ENCODE measurements at regions not wholly inside any gene's neighbourhood (a gene's known extent, or its start where the extent isn't known, plus 50 kb on each side); places are given as distances from the start of the nearest gene placed in this dataset.
"Not testable (repeated sequence)": the region's sequence is repeated elsewhere in the genome, so short reads cannot be mapped to it uniquely, and the experiment has no call there.

- Histone ChIP-seq H3K4me3 (ENCODE audit: low read length) (no peak overlapping the region), H3K4ac (ENCODE audit: low read depth, low read length) (no peak overlapping the region), H3K79me2 (ENCODE audit: control insufficient read depth, insufficient read depth, low read length) (no peaks in the 10 kb centered on the region), H4K5ac (ENCODE audit: low read length) (no peak overlapping the region), H2BK5ac (ENCODE audit: low read length) (no peak overlapping the region), H3K9ac (ENCODE audit: low read length) (no peak overlapping the region), H3K79me1 (ENCODE audit: low read length) (no peaks in the 10 kb centered on the region), H3K4me1 (ENCODE audit: control insufficient read depth, low read depth, low read length) (peaks cover 2% of the 10 kb centered on the region), H2AK5ac (ENCODE audit: low read length) (no peak overlapping the region), H4K8ac (ENCODE audit: low read depth, low read length) (no peak overlapping the region), H2BK15ac (replicated peaks; ENCODE audit: low read depth) (no peak overlapping the region), H3K27ac (ENCODE audit: low read depth, low read length) (no peak overlapping the region), H3K18ac (ENCODE audit: low read length) (no peak overlapping the region), H3K56ac (ENCODE audit: low read length) (no peak overlapping the region), H3K27me3 (ENCODE audit: insufficient read depth, low read length, poor library complexity) (no peaks in the 10 kb centered on the region), H2BK120ac (ENCODE audit: low read depth, low read length) (no peak overlapping the region), H3K4me2 (ENCODE audit: low read length) (no peak overlapping the region), H3K36me3 (ENCODE audit: control insufficient read depth, insufficient read depth, low read length) (no peaks in the 10 kb centered on the region), H3K23ac (ENCODE audit: low read length) (no peak overlapping the region)
- peak; percentile 58 for DNase-seq
- WGBS (ENCODE audit: extremely low coverage, insufficient coverage, low lambda C conversion rate), result no CpG with 5 or more reads among the region's 8 CpGs
Observed at GRCh38 chr12:131642101-131642540, 68.8 kb upstream of the SFSWAP start.

GRCh38 chr12:131642771-131643170, 68.1 kb upstream of the SFSWAP start:
- H3K4me3 ChIP-seq (ENCODE audit: low read length), result no peak overlapping the region
- no peak overlapping the region for H3K18ac ChIP-seq (ENCODE audit: low read length)
- H3K4me2 ChIP-seq (ENCODE audit: low read length), result no peak overlapping the region
- H2BK15ac ChIP-seq (replicated peaks; ENCODE audit: low read depth), result no peak overlapping the region
- no peak overlapping the region for H4K8ac ChIP-seq (ENCODE audit: low read depth, low read length)
- H3K36me3 ChIP-seq (ENCODE audit: control insufficient read depth, insufficient read depth, low read length), result no peaks in the 10 kb centered on the region
- H3K23ac ChIP-seq (ENCODE audit: low read length), result no peak overlapping the region
- H3K56ac ChIP-seq (ENCODE audit: low read length), result no peak overlapping the region
- H3K79me2 ChIP-seq (ENCODE audit: control insufficient read depth, insufficient read depth, low read length), result no peaks in the 10 kb centered on the region
- H3K27me3 ChIP-seq (ENCODE audit: insufficient read depth, low read length, poor library complexity), result no peaks in the 10 kb centered on the region
- H3K4ac ChIP-seq (ENCODE audit: low read depth, low read length), result no peak overlapping the region
- H3K9ac ChIP-seq (ENCODE audit: low read length), result no peak overlapping the region
- no peak overlapping the region for H3K27ac ChIP-seq (ENCODE audit: low read depth, low read length)
- no peak overlapping the region for H2AK5ac ChIP-seq (ENCODE audit: low read length)
- no peak overlapping the region for H2BK120ac ChIP-seq (ENCODE audit: low read depth, low read length)
- WGBS (ENCODE audit: extremely low coverage, insufficient coverage, low lambda C conversion rate), result no CpG with 5 or more reads among the region's 17 CpGs
- no peaks in the 10 kb centered on the region for H3K79me1 ChIP-seq (ENCODE audit: low read length)
- no peak overlapping the region for H4K5ac ChIP-seq (ENCODE audit: low read length)
- DNase-seq, result no peak
- H2BK5ac ChIP-seq (ENCODE audit: low read length), result no peak overlapping the region
- H3K4me1 ChIP-seq (ENCODE audit: control insufficient read depth, low read depth, low read length), result peaks cover 1% of the 10 kb centered on the region

- Histone ChIP-seq H3K27ac (ENCODE audit: low read depth, low read length) (no peak overlapping the region), H3K56ac (ENCODE audit: low read length) (peak overlapping the region; percentile 7), H2AK5ac (ENCODE audit: low read length) (no peak overlapping the region), H2BK120ac (ENCODE audit: low read depth, low read length) (no peak overlapping the region), H3K27me3 (ENCODE audit: insufficient read depth, low read length, poor library complexity) (no peaks in the 10 kb centered on the region), H3K9ac (ENCODE audit: low read length) (no peak overlapping the region), H3K4me2 (ENCODE audit: low read length) (no peak overlapping the region), H2BK5ac (ENCODE audit: low read length) (no peak overlapping the region), H4K5ac (ENCODE audit: low read length) (no peak overlapping the region), H3K79me1 (ENCODE audit: low read length) (no peaks in the 10 kb centered on the region), H4K8ac (ENCODE audit: low read depth, low read length) (no peak overlapping the region), H3K36me3 (ENCODE audit: control insufficient read depth, insufficient read depth, low read length) (no peaks in the 10 kb centered on the region), H3K18ac (ENCODE audit: low read length) (no peak overlapping the region), H3K79me2 (ENCODE audit: control insufficient read depth, insufficient read depth, low read length) (no peaks in the 10 kb centered on the region), H3K4me1 (ENCODE audit: control insufficient read depth, low read depth, low read length) (no peaks in the 10 kb centered on the region), H3K4me3 (ENCODE audit: low read length) (no peak overlapping the region), H2BK15ac (replicated peaks; ENCODE audit: low read depth) (no peak overlapping the region), H3K23ac (ENCODE audit: low read length) (no peak overlapping the region), H3K4ac (ENCODE audit: low read depth, low read length) (no peak overlapping the region)
- WGBS (ENCODE audit: extremely low coverage, insufficient coverage, low lambda C conversion rate), result no CpG with 5 or more reads among the region's 7 CpGs
- DNase-seq, result no peak
Observed at GRCh38 chr12:131643631-131644452, 67.0 kb upstream of the SFSWAP start.

- H3K27me3 ChIP-seq (ENCODE audit: insufficient read depth, low read length, poor library complexity), result no peaks in the 10 kb centered on the region
Observed at GRCh38 chr12:131644481-131644880, 66.4 kb upstream of the SFSWAP start.

GRCh38 chr12:131644917-131645316, 66.0 kb upstream of the SFSWAP start:
- H3K56ac ChIP-seq (ENCODE audit: low read length); H2BK15ac ChIP-seq (replicated peaks; ENCODE audit: low read depth); H3K79me1 ChIP-seq (ENCODE audit: low read length); H4K8ac ChIP-seq (ENCODE audit: low read depth, low read length); H3K36me3 ChIP-seq (ENCODE audit: control insufficient read depth, insufficient read depth, low read length); H3K9ac ChIP-seq (ENCODE audit: low read length); H2AK5ac ChIP-seq (ENCODE audit: low read length); H3K27ac ChIP-seq (ENCODE audit: low read depth, low read length); H3K4me1 ChIP-seq (ENCODE audit: control insufficient read depth, low read depth, low read length); DNase-seq; H3K18ac ChIP-seq (ENCODE audit: low read length); H3K23ac ChIP-seq (ENCODE audit: low read length); H3K79me2 ChIP-seq (ENCODE audit: control insufficient read depth, insufficient read depth, low read length); H2BK120ac ChIP-seq (ENCODE audit: low read depth, low read length); H3K4me2 ChIP-seq (ENCODE audit: low read length); H3K4ac ChIP-seq (ENCODE audit: low read depth, low read length); H4K5ac ChIP-seq (ENCODE audit: low read length); H3K4me3 ChIP-seq (ENCODE audit: low read length); H3K27me3 ChIP-seq (ENCODE audit: insufficient read depth, low read length, poor library complexity); H2BK5ac ChIP-seq (ENCODE audit: low read length): not testable (repeated sequence)
- WGBS (ENCODE audit: extremely low coverage, insufficient coverage, low lambda C conversion rate), result no CpG with 5 or more reads among the region's 9 CpGs

More at GRCh38 chr12:131644481-131644880, 66.4 kb upstream of the SFSWAP start:
- no peak overlapping the region for H3K56ac ChIP-seq (ENCODE audit: low read length)
- H3K4me3 ChIP-seq (ENCODE audit: low read length), result no peak overlapping the region
- H3K4me1 ChIP-seq (ENCODE audit: control insufficient read depth, low read depth, low read length), result no peaks in the 10 kb centered on the region
- no peak overlapping the region for H2BK120ac ChIP-seq (ENCODE audit: low read depth, low read length)
- no peak overlapping the region for H3K9ac ChIP-seq (ENCODE audit: low read length)
- no peak overlapping the region for H3K4me2 ChIP-seq (ENCODE audit: low read length)
- no peak overlapping the region for H3K4ac ChIP-seq (ENCODE audit: low read depth, low read length)
- no peak overlapping the region for H3K18ac ChIP-seq (ENCODE audit: low read length)
- no peak overlapping the region for H4K8ac ChIP-seq (ENCODE audit: low read depth, low read length)
- no CpG with 5 or more reads among the region's 1 CpG for WGBS (ENCODE audit: extremely low coverage, insufficient coverage, low lambda C conversion rate)
- H3K27ac ChIP-seq (ENCODE audit: low read depth, low read length), result no peak overlapping the region
- no peak overlapping the region for H3K23ac ChIP-seq (ENCODE audit: low read length)
- H3K79me2 ChIP-seq (ENCODE audit: control insufficient read depth, insufficient read depth, low read length), result no peaks in the 10 kb centered on the region
- no peaks in the 10 kb centered on the region for H3K36me3 ChIP-seq (ENCODE audit: control insufficient read depth, insufficient read depth, low read length)
- no peak overlapping the region for H4K5ac ChIP-seq (ENCODE audit: low read length)
- no peak for DNase-seq
- H2BK15ac ChIP-seq (replicated peaks; ENCODE audit: low read depth), result no peak overlapping the region
- H2BK5ac ChIP-seq (ENCODE audit: low read length), result no peak overlapping the region
- H3K79me1 ChIP-seq (ENCODE audit: low read length), result no peaks in the 10 kb centered on the region
- H2AK5ac ChIP-seq (ENCODE audit: low read length), result no peak overlapping the region

- H3K27me3 ChIP-seq (ENCODE audit: insufficient read depth, low read length, poor library complexity); H2AK5ac ChIP-seq (ENCODE audit: low read length); DNase-seq; H2BK120ac ChIP-seq (ENCODE audit: low read depth, low read length); H3K23ac ChIP-seq (ENCODE audit: low read length); H3K27ac ChIP-seq (ENCODE audit: low read depth, low read length); H3K9ac ChIP-seq (ENCODE audit: low read length); H4K5ac ChIP-seq (ENCODE audit: low read length); H3K36me3 ChIP-seq (ENCODE audit: control insufficient read depth, insufficient read depth, low read length); H3K4ac ChIP-seq (ENCODE audit: low read depth, low read length); H3K18ac ChIP-seq (ENCODE audit: low read length); H2BK15ac ChIP-seq (replicated peaks; ENCODE audit: low read depth); H3K56ac ChIP-seq (ENCODE audit: low read length); H3K79me2 ChIP-seq (ENCODE audit: control insufficient read depth, insufficient read depth, low read length); H3K4me1 ChIP-seq (ENCODE audit: control insufficient read depth, low read depth, low read length); H3K79me1 ChIP-seq (ENCODE audit: low read length); H3K4me3 ChIP-seq (ENCODE audit: low read length); H2BK5ac ChIP-seq (ENCODE audit: low read length); H4K8ac ChIP-seq (ENCODE audit: low read depth, low read length); H3K4me2 ChIP-seq (ENCODE audit: low read length): not testable (repeated sequence)
- WGBS (ENCODE audit: extremely low coverage, insufficient coverage, low lambda C conversion rate), result no CpG with 5 or more reads among the region's 13 CpGs
Observed at GRCh38 chr12:131645557-131645956, 65.3 kb upstream of the SFSWAP start.

Data from mesendoderm (in vitro differentiated cells).